ENCODE measurements at regions not wholly inside any gene's neighbourhood (a gene's known extent, or its start where the extent isn't known, plus 50 kb on each side); places are given as distances from the start of the nearest gene placed in this dataset.
"Not testable (repeated sequence)": the region's sequence is repeated elsewhere in the genome, so short reads cannot be mapped to it uniquely, and the experiment has no call there.

DNA sequence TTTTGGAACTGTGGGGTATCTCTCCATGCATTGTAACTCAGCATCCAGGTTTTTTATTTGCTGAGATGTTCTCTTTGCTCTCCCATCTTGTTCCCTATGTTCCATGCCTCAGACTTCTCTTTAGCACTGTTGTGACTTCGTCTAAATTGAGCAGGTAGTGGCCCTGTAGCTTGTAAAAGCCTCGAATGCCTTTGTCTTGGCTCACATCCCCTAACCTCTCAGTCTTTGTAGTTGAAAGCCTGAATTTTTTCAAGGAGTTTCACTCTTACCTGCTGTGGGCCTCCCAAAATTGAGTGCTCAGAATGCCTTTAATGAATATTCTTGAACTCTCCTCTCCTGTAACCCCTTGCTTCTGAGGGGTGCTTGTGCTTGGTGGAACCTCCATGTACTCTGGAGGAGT is 1137.3 kb downstream of the REEP3 start:
- DNase-seq = no peak

DNA sequence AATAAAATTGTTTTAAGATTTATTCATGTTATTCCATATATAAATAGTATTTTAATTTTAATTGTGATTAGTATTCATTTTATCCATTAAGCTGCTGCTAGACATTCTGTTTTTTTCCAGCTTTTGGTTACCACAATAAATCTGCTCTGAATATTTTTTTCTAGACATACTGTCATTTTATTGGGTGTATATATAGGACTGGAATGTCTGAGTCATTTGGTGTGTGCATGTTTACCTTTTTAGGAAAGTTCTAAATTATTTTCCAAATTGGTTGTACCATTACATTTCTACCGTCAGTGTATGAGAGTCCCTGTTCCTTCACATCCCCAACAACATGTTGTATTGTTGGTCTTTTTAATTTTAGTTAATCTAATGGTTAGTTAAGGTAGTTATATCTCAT is 1138.1 kb downstream of the REEP3 start:
- DNase-seq = no peak

DNA sequence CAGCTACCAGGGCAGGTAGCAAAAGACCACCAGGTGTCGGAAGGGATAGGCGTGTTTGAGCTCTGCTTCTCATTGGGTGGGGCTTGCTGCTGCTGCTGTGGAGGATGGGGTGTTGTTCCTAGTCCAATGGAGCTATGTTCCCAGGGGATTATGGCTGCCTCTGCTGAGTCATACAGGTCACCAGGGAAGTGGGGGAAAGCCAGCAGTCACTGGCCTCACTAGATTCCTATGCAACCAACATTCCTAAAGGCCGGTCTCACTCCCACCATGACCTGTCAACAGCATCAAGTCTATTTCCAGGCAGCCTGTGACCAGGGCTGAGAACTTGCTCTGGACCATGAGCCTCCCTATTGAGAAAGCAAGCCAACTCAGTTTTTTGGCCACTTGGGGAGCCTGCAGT is 1160.8 kb downstream of the REEP3 start:
- no peak for DNase-seq

DNA sequence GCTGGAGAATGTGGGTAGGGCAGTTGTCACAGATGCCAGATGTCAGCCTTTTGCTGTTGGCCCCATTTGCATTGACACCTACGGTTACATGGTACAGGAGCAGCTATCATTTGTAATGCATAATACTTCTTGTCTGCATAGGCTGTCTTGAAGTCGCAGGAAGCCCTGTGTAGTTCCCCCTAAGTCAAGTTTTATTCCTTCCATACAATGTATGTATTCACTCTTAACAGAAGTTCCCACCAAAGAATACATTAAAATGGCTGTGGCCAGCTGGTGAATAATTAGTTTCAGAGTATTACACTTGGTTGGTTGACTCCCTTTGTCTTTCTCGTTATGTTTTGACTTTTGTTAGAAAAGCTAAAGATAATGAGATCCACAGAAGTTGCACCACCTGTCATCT is 1169.0 kb downstream of the REEP3 start:
- no peak for DNase-seq

DNA sequence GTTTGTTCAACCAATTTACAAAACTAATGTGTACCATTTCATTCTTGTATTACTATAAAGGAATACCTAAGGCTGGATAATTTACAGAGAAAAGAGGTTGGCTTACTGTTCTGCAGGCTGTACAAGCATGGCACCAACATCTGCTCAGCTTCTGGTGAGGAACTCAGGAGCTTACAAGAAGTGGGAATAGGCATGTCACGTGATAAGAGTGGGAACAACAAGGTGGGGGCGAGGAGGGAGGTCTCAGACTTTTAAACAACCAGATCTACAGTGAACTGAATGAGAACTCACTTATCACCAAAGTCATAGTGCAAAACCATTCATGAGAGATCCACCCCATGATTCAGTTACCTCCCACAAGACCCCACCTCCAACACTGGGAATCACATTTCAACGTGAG is 1178.0 kb downstream of the REEP3 start:
- DNase-seq = no peak

DNA sequence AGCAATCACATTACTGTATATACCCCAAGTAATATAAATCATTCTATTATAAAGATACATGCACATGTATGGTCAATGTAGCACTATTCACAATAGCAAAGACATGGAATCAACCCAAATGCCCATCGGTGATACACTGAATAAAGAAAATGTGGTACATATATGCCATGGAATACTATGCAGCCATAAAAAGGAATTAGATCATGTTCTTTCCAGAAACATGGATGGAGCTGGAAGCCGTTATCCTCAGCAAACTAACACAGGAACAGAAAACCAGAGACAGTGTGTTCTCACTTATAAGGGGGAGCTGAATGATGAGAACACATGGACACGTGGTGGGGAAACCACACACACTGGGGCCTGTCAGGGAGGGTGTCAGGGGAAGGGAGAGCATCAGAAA is 1180.9 kb downstream of the REEP3 start:
- DNase-seq = not testable (repeated sequence)

DNA sequence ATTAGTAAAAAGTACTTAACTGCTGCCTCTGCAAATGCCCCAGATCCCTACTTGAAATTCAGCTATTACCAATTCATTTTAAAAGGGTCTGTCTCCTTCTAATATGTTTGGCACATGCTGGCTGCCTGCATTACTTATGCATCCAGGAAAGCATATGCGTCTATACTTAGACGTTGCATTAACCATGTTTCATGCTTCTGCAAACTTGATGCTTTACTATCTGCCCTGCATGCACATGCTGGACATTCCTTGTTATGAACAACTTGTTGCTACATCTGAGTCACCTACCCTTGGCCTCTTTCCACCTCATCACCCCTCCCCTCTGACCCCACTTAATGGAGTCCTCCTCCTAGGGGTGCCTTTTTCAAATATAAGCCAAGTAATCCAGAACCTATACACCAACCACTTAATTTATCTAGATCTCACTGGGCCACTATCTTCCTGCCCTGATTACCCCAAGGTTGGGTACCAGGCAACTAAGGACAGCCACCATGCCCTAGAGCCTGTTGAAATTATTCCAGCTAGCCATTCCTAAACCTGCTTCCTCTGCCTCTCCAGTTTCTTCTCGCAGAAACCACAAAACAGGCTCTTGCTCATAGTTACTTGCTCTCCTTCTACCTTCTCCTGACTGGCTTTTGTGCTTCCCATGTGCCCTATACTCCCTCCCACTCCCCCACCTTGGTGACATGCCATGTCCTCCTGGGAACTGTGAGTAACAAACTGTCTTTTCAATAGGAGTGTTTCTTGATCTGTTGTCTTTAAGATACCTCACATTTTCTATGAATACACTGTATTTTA is 1187.9 kb downstream of the REEP3 start:
- DNase-seq = no peak

DNA sequence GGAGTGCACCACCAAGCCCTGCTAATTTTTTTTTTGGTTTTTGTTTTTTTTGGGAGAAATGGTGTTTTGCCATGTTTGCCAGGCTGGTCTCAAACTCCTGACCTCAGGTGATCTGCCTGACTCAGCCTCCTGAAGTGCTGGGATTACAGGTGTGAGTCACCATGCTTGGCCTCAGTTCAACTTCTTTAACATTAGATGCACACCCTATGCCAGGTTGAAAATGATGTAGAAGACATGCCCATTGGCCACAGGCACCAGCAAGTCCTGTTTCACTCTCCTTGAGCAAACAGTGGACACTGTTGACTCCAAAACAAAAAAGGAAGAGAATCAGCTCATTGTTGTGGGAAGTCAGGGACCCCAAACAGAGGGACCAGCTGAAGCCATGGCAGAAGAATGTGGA is 1205.3 kb downstream of the REEP3 start:
- DNase-seq = no peak

DNA sequence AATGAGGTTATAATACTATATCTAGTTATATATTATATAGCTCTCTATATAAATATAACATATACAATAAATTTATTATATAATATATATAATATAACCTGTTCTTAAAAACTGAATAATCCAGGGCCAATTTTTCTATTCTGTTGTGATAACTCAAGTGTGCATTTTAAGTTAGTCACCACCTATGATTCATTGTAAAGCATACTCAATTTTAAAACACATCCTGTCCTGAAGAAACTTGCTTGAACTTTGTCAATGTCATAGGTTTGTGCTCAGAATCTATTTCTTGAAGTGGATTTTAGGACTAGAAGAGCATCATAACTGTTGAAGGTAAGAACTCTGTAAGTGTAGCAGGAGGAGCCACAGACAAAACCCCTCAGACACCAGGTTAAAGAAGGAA is 1209.8 kb downstream of the REEP3 start:
- no peak for DNase-seq

DNA sequence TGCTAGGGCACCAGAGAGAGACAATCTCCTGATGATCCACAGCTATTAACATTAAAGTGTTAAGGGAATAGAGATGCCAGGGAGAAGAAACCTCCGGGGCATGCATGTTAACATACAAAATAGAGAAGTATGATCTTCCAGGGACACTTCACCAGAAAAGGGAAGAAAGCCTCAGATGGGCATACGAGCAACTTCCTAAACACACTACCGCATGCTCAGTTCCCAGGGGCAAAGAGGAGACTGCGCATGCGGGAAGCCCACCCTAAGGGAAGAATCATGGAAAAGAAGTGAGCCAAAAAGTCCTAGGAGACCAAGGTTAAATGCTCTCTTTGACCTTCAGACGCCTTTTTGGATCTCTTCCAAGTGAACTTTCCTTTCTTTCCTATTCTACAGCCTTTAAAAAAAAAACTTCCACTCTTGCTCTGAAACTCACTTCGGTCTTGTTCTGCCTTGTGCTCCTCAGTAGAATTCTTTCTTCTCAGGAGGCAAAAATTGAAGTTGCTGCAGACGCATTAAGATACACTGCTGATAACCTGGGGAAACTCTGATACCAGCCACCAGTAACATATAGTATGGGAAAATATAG is 1211.3 kb downstream of the REEP3 start:
- DNase-seq = no peak

DNA sequence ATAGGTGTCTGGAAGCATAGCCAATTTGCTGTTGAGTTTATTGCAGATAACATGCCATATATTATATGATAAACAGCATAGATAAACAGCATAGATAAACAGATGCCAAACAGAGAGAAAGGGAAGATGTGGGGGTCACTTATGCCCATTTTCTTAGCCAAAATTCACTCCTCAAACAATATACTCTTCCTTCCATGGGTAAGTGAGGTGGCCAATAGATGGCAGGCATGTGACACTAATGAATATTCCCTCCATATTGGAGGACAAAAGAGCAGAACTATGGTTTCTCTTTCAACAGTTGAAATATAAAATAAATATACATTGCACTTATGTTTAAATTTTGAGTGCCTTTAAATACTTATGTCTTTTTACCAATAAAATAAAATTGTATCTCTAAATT is 1212.8 kb downstream of the REEP3 start:
- no peak for DNase-seq

DNA sequence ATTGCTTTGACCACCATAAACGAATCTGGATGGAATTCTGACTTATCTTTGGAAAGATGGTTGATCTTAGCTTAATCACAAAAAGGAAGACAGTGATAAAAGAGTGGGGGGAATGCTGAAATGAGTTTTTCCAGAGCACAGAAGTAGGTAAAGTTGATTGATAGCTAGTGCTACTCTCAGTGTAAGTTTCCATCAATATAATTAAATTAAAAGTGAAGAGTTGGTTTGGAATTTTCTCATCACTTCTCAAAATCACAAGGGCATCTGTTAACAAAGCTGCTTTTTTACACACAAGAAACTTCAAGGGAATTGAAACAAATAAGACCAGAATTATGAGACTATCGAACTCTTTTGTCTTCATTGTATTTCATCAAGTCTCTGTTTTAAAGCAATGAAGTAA is 1217.3 kb downstream of the REEP3 start:
- DNase-seq = no peak

DNA sequence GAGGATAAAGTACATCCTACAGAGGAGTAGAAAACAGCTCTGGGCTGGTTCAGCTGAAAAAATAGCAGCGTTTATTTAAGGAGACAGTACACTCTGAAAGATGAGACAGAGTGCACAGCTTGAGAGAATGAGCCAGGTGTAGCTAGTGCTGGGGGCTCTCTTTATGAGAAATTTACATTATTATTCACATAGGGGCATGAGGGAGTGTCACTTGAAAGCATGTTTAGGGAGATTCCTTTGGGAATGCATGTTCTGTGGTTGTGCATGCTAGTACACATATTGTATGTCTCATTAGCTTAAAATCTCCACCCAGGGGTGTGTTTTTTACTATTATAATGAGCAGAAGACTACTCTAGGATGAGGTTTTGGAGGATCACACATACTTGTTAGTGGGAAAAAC is 1224.4 kb downstream of the REEP3 start:
- DNase-seq = no peak

DNA sequence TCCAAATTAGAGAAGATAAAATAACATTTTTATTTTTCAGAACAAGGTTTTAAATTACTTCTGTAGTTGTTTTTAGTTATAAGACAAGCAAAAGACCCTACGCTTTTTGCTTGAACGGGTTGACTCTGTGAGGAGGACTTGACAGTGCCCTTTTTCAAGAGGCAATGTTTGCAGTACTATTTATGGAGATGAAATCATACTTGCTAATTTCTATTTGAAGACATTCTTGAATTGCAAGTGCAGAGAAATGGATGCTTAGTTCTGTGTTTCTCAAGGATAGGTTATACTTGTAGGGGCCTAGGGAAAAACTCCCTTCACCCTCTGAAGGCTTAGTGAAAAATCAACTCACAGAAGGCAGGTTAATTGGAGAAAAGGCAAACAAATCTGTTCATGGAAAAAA is 1229.5 kb downstream of the REEP3 start:
- no peak for DNase-seq

DNA sequence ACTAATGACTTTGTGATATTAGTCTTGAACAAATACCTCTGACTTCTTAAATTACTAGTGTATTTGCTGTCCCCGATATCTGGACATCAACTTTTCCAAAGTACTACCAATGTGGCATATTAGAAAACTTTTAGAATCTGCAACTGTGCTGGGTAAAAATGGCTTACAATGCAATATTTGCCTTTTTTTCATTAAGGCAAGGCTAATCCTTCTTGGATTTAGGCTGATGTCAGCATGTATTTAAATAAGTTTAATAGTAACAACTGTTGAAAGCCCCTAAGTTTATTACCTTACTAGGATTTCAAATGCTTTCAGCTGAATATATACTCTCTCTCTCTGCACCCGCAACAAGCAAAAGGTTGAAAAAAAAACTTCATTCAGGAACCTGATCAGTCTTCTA is 1232.3 kb downstream of the REEP3 start:
- no peak for DNase-seq

DNA sequence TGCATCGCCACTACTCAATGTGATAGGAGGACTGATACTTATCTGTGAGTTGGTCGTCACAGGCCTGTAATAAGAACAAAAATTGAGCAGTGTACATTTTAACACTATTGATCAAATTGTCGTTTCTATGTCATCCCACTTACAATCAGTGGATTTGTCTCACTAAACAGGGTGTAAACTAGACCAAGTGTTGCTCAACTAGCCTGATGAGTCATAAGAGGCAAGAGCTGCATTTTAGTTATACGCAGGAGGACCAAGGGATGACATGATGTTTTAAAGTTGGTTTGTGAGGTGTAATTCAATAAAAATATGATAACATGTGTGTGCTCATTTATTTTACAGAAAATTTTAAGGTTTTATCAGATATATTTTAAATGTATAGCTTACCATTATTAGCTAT is 1239.2 kb downstream of the REEP3 start:
- no peak for DNase-seq

DNA sequence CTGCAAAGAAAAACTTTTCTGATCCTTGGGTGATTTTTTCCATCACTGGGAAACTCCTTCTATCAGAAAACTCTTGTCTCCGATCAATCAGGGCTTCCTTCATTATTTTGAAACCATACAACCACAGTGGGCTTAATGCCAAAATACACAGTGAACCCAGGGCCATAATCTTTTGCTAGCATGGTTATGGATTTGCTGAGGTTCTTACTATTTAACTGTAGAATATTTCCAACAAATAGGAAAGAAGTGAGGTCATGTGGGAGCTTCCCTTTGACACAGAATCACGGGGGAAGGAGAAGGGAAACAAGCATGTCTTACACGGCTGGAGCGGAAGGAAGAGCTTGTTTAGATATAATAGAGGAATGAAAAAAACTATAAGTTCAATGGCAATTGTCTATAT is 1241.7 kb downstream of the REEP3 start:
- no peak for DNase-seq

DNA sequence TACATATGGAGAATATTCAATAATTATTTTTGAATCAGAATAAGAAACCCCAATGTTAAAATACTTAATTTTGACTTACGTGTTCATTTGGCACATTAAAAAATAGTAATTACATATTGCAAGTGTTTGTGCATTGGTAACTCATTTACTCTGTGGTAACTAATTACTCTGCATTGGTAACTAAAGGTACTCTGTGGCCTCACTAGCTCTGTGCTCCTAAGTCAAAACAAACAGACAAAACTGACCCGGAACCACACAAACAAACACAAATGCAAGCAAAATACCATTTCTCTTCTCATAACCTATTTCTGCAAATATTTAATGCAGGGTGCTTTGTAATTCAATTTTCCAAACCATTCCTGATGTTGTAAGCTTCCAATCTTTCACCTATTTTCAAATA is 1244.3 kb downstream of the REEP3 start:
- DNase-seq = no peak

DNA sequence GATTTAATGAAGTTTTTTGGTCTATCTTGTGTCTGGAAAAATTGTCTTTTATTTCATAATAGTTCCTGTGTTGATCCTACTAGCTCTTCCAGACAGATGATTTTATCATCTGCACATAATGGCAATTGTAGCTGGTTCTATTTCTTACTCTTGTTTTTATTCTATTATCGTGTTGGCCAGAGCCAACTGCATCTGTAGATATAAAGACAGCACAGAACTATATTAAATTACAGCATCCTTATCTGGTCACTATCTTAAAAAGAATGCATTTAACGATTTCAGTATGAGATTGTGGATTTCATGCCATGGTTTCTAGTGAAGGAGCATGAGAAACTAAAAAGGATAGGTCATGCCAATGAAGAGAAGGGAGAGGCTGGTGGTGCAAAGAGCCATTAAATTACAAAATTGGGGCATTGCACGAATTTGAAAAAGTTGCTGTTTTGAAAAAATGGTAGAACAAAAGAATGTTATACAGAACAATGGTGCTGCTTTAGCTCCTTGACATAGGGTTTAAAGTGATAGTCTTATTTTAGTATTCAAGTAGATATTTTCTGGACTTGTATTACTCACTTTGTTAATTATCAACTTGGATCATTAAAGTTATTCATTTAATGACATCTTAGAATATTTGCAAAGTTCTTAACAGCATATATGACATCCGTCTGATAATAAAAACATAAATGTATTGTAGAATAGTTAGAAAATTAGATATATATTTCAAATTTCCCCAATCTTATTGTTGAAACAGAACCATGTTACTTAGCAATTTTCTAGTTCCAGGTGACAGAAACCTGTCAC is 1250.3 kb downstream of the REEP3 start:
- DNase-seq = no peak

DNA sequence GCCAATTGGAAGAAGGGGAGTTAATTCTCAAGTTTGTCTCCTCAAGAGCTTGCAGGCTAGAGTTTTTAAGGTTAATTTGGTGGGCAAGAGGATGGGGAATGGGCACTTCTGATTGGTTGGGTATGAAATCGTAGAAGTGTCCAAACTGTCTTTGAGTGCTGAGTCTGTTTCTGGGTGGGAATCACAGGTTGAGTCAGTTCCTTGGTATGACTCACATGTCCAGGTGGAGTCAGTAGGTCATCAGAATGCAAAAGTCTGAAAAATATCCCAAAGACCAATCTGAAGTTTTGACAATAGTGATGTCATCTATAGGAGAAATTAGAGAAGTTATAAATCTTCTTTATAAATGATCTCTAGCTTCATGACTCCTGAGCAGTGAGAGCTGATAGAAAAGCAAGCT is 1252.2 kb downstream of the REEP3 start:
- no peak for DNase-seq

DNA sequence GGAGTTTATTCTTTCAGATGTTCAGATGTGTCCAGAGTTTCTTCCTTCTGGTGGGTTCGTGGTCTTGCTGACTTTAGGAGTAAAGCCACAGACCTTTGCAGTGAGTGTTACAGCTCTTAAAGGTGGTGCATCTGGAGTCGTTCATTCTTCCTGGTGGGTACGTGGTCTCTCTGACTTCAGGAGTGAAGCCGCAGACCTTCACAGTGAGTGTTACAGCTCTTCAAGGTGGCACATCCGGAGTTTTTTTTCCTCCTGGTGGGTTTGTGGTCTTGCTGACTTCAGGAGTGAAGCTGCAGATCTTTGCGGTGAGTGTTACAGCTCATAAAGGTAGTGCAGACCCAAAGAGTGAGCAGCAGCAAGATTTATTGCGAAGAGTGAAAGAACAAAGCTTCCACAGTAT is 1263.2 kb downstream of the REEP3 start:
- DNase-seq = not testable (repeated sequence)

DNA sequence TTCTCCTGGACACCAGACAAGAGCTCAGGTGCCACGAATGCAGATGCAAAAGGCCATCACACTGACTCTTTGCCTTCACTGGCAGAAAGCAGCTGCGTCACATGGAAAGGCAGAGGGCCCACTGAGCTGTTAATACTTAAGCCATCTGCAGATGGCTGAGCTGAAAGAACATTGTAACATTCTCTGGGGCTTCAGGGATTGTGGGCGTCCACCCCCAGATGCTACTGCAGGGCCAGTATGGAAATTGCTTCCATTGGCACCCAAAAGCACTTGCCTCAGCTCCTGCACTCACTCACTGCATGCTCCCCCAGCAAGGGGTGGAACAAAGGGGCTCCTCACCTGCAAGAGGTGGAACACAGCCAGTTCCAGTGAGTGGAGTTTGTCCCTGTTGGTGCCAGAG is 1264.6 kb downstream of the REEP3 start:
- DNase-seq = no peak

DNA sequence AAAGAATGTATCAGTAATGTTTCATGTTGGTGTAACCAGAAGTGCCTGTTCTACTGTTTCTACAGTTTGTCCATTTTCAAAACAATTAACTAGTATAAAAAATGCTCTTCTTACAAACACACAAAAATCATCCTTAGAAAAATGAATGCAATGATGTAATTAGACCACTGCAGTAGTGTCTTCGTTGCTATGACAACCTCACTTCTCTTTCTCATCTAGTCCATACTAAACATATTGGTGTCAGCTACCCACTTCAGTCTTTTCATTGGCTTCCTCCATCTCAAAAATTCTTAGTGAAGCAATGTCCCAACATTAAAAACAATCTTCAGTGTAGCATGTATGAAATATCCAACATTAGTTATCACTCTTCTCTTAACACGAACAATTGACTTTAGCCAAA is 1265.8 kb downstream of the REEP3 start:
- DNase-seq = no peak

DNA sequence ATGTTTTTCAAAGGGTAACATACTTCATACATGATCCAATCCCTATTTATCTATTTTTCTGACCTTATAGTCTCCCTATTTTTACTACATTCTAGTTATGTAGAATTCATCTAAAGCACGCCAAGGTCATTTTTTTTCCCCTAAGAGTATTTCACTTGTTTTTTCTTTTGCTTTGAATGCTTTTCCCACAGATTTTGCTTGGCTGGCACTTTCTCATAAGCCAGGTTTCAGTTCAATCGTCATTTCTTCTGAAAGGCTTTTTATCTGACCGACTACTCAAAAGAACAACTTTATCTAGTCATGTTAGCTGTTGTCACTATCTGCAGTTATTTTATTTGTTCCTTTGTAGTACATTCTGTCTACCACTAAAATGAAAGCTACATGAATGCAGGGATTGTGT is 1274.6 kb downstream of the REEP3 start:
- DNase-seq = no peak
